GM12872 (cell line): ENCODE measurements at regions not wholly inside any gene's neighbourhood (a gene's known extent, or its start where the extent isn't known, plus 50 kb on each side); places are given as distances from the start of the nearest gene placed in this dataset.

ENCODE experiments used
- TF ChIP-seq, protein P1 (sequence below): IDR thresholded peaks from 3 replicates; pipeline ENCODE4 v1.5.1; 2011; ENCODE audit warnings: low read depth, mild to moderate bottlenecking, low read length, moderate library complexity; ENCODE audit not compliant: insufficient read depth

DNA sequence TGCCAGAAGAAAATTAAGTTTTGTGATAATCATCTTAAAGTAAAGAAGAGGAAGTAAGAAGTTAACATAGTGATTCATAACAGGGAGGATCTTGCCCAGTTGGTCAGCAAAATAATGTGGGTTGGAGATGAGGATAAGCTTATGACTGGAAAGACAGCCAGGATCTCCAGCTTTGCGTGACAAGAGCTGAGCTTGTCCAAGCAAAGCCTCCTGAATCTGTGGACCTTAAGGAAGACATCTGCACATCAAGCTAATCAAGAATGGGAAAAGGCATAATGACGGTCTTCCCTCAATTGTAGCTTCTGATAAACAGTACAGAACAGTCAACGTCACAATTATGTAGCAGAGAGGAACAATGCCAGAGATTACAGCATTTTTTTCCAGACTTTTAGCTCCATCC lies 744.7 kb upstream of the GOT2 start:
- TF ChIP-seq, protein P1, sequence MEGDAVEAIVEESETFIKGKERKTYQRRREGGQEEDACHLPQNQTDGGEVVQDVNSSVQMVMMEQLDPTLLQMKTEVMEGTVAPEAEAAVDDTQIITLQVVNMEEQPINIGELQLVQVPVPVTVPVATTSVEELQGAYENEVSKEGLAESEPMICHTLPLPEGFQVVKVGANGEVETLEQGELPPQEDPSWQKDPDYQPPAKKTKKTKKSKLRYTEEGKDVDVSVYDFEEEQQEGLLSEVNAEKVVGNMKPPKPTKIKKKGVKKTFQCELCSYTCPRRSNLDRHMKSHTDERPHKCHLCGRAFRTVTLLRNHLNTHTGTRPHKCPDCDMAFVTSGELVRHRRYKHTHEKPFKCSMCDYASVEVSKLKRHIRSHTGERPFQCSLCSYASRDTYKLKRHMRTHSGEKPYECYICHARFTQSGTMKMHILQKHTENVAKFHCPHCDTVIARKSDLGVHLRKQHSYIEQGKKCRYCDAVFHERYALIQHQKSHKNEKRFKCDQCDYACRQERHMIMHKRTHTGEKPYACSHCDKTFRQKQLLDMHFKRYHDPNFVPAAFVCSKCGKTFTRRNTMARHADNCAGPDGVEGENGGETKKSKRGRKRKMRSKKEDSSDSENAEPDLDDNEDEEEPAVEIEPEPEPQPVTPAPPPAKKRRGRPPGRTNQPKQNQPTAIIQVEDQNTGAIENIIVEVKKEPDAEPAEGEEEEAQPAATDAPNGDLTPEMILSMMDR: no peak

DNA sequence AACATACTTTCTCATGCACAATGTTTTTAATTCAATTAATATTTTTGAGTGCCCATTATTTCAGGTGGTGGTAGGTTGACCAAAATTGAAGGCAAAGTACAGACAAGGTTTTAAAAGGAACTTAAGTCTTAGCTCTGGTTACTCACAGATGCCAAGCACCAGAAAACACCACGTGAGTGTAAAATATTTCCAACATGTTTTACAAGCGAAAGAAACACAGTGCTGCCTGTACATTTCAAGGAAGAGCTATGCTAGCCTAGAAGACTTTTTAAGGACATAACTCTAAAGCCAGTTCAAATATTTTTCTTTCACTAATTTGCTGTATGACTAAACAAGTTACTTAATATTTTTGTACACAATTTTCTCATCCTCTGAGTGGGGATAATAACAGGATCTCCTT lies 736.4 kb upstream of the GOT2 start:
- TF ChIP-seq, protein P1: no peak

DNA sequence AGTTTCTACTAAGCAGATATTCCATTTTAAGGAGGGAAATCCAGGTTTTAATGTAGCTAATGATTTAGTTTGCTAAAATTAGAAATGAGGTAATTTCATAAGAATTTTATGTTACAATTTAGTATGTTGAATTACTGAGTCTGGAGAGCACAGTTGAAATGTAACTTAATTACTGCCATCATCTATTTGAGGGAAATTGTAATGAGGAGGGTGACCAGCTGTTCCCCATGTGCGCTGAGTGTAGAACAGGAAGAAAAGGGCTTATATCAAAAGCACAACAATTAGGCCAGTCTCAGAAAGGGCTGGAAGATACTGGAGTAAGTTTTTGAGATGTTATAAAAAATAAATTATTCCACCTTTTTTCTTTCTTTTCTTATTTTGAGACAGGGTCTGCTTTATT lies 735.1 kb upstream of the GOT2 start:
- TF ChIP-seq, protein P1: no peak

DNA sequence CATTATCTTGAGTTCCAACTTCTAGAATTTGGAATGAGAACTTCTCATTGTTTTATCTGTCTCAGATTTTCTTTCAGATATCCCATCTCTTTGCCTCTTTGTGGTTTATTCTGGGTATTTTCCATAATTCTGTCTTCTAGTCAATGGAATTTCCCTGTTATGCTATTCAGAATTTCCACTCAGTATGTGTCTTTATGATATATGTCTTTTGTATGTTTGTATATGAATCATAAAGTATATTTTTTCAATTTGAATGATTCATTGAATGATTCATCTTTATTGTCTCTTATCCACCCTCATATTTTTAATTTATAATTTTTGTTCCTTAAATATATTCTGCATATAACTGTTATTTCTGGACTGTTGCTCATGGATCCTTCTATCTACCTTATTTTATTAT lies 729.7 kb upstream of the GOT2 start:
- TF ChIP-seq, protein P1: no peak

- TF ChIP-seq, protein P1: no peak
Measured at GRCh38 chr16:59459806-59460205, 725.7 kb upstream of the GOT2 start.

DNA sequence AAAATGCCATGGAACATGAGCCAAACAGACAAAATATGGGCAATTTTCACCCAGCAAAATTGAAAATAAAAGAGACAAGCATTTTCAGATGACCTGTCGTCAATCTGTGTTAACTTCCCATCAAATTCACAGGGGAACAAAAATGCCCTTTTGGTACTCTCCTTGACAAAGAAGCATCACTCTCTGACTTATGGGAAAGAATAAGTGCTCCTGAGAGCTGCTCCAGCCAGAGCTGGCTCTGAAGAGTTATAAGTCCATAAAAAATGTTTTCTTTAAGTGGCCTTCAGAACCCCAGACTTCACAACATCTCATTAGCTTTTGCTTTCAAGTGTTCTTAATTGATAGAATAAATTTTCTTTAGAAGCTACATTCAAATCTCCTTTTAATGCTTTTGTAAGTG lies 721.4 kb upstream of the GOT2 start:
- TF ChIP-seq, protein P1: no peak

DNA sequence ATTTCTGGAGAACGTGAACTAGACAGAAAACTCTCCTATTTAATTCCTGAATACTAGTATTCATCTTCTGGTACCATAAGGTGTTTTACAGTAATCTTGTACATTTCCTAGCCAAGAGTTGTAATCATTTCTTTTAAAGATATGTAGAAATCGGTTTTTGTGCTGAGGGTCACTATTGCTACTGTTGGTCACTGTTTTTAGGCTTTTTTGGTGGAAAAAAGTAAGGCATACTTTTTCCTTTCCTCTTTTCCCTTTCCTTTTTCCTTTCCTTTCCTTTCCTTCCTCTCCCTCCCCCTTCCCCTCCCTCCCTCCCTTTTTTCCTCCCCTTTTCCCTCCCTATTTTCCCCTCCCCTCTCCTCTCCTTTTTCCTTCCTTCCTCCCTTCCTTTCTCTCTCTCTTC lies 706.4 kb upstream of the GOT2 start:
- TF ChIP-seq, protein P1: no peak

DNA sequence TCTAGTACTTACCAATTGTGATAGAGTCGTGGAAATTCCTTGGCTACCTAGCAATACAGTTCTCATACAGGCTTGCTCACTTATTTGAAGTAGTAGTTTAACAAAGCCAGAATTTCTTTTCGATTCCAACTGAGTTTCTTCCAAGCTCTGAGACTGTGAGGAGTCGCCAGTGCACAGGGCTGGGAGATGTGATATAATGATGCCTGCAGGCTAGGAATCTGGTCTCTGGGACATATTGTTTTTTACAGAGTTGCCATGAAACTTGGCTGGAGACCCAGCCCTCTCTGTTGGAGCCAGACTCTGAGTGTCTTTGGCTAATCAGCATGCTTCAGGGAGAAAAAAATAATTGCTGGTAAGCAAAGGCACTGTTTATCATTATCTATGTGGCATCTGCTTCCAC lies 698.8 kb upstream of the GOT2 start:
- TF ChIP-seq, protein P1: no peak
